WTC11 (cell line): ENCODE measurements at regions not wholly inside any gene's neighbourhood (a gene's known extent, or its start where the extent isn't known, plus 50 kb on each side); places are given as distances from the start of the nearest gene placed in this dataset.

Experiments
- ATAC-seq: fragments of 200-7000 bp; cut with Tn5 transposase; 2 replicates; pipeline ENCODE4 v1.10.0; 2021; ENCODE audit warnings: mild to moderate bottlenecking, moderate library complexity
- CTCF ChIA-PET: fragments of 300-600 bp; sonication (Branson Sonifier 250); formaldehyde crosslinking; loops from one replicate; lab custom pipeline; 2021; ENCODE audit warnings: antibody characterized with exemption; lab: Charles Lee
- POLR2A ChIA-PET: fragments of 350-600 bp; sonication (Branson Sonifier 250); formaldehyde crosslinking; loops from one replicate; lab custom pipeline; 2021; ENCODE audit warnings: antibody characterized with exemption; lab: Charles Lee
- DNase-seq: peaks from one replicate; pipeline ENCODE4 v3.0.0; 2021; ENCODE audit warnings: low spot score
- H3K27ac Mint-ChIP-seq: 2 replicates; pipeline ENCODE4 v1.8.0; 2021; ENCODE audit warnings: mixed read lengths
- H3K27me3 Mint-ChIP-seq: 2 replicates; pipeline ENCODE4 v1.8.0; 2021; ENCODE audit warnings: low read depth, mild to moderate bottlenecking, moderate library complexity, mixed read lengths
- H3K36me3 Mint-ChIP-seq: 2 replicates; pipeline ENCODE4 v1.8.0; 2021; ENCODE audit warnings: mixed read lengths
- H3K4me1 Mint-ChIP-seq: 2 replicates; pipeline ENCODE4 v1.8.0; 2022; ENCODE audit warnings: mixed read lengths
- H3K4me3 Mint-ChIP-seq: 2 replicates; pipeline ENCODE4 v1.8.0; 2021; ENCODE audit warnings: mild to moderate bottlenecking, moderate library complexity, mixed read lengths
- H3K9me3 Mint-ChIP-seq: 2 replicates; pipeline ENCODE4 v1.8.0; 2021; ENCODE audit warnings: mixed read lengths
- FOXP1 ChIP-seq: sonication (generic); formaldehyde crosslinking; IDR thresholded peaks from 2 replicates; pipeline ENCODE4 v1.8.0; 2022; ENCODE audit warnings: missing genetic modification reagents, mild to moderate bottlenecking, moderate library complexity, borderline replicate concordance
- GABPB1 ChIP-seq: sonication (generic); formaldehyde crosslinking; IDR thresholded peaks from 2 replicates; pipeline ENCODE4 v1.8.1; 2023; ENCODE audit warnings: mild to moderate bottlenecking, missing genetic modification reagents
- NR1H2 ChIP-seq: sonication (generic); formaldehyde crosslinking; IDR thresholded peaks from 2 replicates; pipeline ENCODE4 v1.9.0; 2021; ENCODE audit warnings: mild to moderate bottlenecking, moderate library complexity, missing genetic modification reagents
- RELA ChIP-seq: sonication (generic); formaldehyde crosslinking; IDR thresholded peaks from 2 replicates; pipeline ENCODE4 v1.8.1; 2022; ENCODE audit warnings: missing genetic modification reagents, mild to moderate bottlenecking, borderline replicate concordance
- SOX15 ChIP-seq: fragments of 250-450 bp; sonication (Bioruptor Pico); IDR thresholded peaks from 2 replicates; pipeline ENCODE4 v1.9.0; 2021; ENCODE audit warnings: mild to moderate bottlenecking
- ZBTB21 ChIP-seq: sonication (generic); formaldehyde crosslinking; IDR thresholded peaks from 2 replicates; pipeline ENCODE4 v1.8.1; 2023; ENCODE audit warnings: mild to moderate bottlenecking, missing genetic modification reagents, borderline replicate concordance
- ZNF416 ChIP-seq: fragments of 250-450 bp; sonication (Bioruptor Pico); IDR thresholded peaks from 2 replicates; pipeline ENCODE4 v1.9.0; 2021; ENCODE audit warnings: mild to moderate bottlenecking, inconsistent platforms
- TF ChIP-seq, protein P1 (sequence below): sonication (generic); formaldehyde crosslinking; IDR thresholded peaks from 2 replicates; pipeline ENCODE4 v1.8.1; 2023; ENCODE audit warnings: mild to moderate bottlenecking, missing genetic modification reagents, borderline replicate concordance
- TF ChIP-seq, protein P2 (sequence below): fragments of 250-450 bp; sonication (Bioruptor Pico); IDR thresholded peaks from 2 replicates; pipeline ENCODE4 v2.1.2; 2022; ENCODE audit warnings: mild to moderate bottlenecking, moderate library complexity
- TF ChIP-seq, protein P3 (sequence below): fragments of 250-450 bp; sonication (Bioruptor Pico); conservative IDR thresholded peaks from 2 replicates; pipeline ENCODE4 v1.9.0; 2021; ENCODE audit warnings: mild to moderate bottlenecking
- TF ChIP-seq, protein P4 (sequence below): sonication (generic); formaldehyde crosslinking; IDR thresholded peaks from 2 replicates; pipeline ENCODE4 v1.8.1; 2023; ENCODE audit warnings: mild to moderate bottlenecking, missing genetic modification reagents, moderate library complexity
- TF ChIP-seq, protein P5 (sequence below): sonication (generic); formaldehyde crosslinking; conservative IDR thresholded peaks from 2 replicates; pipeline ENCODE4 v1.8.1; 2022; ENCODE audit warnings: mild to moderate bottlenecking, missing genetic modification reagents
- TF ChIP-seq, protein P6 (sequence below): sonication (generic); formaldehyde crosslinking; IDR thresholded peaks from 2 replicates; pipeline ENCODE4 v1.8.0; 2023; ENCODE audit warnings: missing genetic modification reagents

DNA sequence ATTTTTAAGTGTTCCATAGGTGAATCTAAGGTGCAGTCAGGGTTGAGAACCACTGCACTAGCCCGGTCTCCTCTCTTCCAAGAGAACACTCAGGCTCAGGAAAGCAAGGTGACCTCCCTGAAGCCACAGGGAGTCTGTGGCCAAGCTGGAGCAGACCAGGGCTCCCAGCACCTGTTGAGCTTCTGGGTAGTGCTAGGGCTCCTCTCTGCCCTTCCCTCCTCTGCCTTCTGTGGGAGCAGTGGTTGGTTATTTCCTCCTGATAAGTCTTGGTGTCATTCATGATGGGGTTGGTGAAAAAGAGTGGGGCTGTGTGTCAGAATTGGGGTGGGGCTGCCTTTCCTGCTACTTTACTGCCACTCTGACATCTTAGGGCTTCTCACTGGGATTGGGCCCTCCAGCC, 163.1 kb upstream of the UMPS start:
- no peak overlapping the region for H3K27ac Mint-ChIP-seq
- H3K9me3 Mint-ChIP-seq, result no peaks in the 10 kb centered on the region
- no peak for TF ChIP-seq GABPB1 (CRISPR knock-in tag)
- TF ChIP-seq, protein P1, sequence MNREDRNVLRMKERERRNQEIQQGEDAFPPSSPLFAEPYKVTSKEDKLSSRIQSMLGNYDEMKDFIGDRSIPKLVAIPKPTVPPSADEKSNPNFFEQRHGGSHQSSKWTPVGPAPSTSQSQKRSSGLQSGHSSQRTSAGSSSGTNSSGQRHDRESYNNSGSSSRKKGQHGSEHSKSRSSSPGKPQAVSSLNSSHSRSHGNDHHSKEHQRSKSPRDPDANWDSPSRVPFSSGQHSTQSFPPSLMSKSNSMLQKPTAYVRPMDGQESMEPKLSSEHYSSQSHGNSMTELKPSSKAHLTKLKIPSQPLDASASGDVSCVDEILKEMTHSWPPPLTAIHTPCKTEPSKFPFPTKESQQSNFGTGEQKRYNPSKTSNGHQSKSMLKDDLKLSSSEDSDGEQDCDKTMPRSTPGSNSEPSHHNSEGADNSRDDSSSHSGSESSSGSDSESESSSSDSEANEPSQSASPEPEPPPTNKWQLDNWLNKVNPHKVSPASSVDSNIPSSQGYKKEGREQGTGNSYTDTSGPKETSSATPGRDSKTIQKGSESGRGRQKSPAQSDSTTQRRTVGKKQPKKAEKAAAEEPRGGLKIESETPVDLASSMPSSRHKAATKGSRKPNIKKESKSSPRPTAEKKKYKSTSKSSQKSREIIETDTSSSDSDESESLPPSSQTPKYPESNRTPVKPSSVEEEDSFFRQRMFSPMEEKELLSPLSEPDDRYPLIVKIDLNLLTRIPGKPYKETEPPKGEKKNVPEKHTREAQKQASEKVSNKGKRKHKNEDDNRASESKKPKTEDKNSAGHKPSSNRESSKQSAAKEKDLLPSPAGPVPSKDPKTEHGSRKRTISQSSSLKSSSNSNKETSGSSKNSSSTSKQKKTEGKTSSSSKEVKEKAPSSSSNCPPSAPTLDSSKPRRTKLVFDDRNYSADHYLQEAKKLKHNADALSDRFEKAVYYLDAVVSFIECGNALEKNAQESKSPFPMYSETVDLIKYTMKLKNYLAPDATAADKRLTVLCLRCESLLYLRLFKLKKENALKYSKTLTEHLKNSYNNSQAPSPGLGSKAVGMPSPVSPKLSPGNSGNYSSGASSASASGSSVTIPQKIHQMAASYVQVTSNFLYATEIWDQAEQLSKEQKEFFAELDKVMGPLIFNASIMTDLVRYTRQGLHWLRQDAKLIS (CRISPR knock-in tag), result no peak
- TF ChIP-seq, protein P2, sequence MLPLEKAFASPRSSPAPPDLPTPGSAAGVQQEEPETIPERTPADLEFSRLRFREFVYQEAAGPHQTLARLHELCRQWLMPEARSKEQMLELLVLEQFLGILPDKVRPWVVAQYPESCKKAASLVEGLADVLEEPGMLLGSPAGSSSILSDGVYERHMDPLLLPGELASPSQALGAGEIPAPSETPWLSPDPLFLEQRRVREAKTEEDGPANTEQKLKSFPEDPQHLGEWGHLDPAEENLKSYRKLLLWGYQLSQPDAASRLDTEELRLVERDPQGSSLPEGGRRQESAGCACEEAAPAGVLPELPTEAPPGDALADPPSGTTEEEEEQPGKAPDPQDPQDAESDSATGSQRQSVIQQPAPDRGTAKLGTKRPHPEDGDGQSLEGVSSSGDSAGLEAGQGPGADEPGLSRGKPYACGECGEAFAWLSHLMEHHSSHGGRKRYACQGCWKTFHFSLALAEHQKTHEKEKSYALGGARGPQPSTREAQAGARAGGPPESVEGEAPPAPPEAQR (CRISPR knock-in tag), result no peak
- TF ChIP-seq, protein P3, sequence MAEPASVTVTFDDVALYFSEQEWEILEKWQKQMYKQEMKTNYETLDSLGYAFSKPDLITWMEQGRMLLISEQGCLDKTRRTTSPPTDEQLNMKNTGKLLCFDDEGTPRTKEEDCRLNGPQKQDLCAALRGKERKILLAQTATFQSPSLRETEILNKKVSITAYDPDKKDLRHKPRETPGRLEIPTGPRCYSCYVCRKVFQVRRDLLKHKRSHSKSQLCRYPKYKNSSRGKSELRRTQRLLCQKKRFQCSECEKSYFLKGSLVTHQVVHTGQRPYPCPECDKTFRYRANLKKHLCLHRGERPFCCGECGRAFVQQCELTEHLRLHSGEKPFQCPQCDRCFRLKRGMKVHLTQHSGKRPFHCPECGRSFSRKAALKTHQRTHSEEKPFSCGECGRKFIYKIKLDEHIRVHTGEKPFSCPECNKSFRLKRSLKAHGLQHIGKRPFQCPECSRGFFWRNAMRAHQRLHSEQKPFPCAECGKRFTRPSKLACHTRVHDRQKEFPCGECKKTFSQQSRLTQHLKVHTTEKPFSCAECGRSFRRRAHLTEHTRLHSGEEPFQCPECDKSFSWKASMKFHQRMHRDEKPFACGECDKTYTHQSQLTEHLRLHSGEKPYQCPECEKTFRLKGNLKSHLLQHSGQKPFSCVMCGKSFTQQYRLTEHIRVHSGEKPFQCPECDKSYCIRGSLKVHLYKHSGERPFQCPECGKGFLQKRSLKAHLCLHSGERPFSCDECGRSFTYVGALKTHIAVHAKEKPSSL (CRISPR knock-in tag), result no peak
- POLR2A ChIA-PET, result no interaction called here
- peaks cover 10% of the 10 kb centered on the region for H3K4me1 Mint-ChIP-seq
- no peaks in the 10 kb centered on the region for H3K27me3 Mint-ChIP-seq
- ATAC-seq (no peak), DNase-seq (no peak)
- no peak overlapping the region for H3K4me3 Mint-ChIP-seq
- no peaks in the 10 kb centered on the region for H3K36me3 Mint-ChIP-seq
- CTCF ChIA-PET, result interaction anchor here (5.2 kb wide), 1 partner anchor 122 kb away, joined by 89 read pairs; no protein-coding TSS in a partner anchor

DNA sequence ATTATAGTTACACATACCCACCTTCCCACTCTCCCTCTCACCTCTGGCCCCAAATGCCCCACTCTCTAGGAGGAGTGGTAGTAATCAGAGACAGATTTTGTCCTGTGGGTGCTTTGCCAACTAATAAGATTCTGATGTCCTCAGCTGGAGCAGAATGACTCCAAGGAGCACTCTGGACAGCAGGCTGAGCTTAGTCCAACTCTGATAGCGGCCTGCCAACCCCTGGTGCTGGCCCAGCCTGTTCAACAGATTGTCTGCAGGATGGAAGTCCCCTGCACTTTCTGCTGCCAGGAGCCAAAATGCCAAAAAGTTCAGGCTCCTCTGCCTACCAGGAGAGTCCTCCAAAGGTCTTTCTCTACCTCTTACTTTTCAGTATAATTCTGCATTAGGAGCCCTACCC, 160.5 kb upstream of the UMPS start:
- Mint-ChIP-seq H3K4me1 (peaks cover 9% of the 10 kb centered on the region), H3K27ac (no peak overlapping the region), H3K36me3 (no peaks in the 10 kb centered on the region), H3K4me3 (no peak overlapping the region), H3K27me3 (peaks cover 3% of the 10 kb centered on the region; the same call in 1 of the 2 replicates), H3K9me3 (no peaks in the 10 kb centered on the region)
- ChIA-PET CTCF (interaction anchor here (0.6 to 1.4 kb wide), 2 partner anchors 115 to 119 kb away, joined by 3 to 4 read pairs; no protein-coding TSS in a partner anchor), POLR2A (interaction anchor here (0.6 kb wide), 1 partner anchor 225 kb away, joined by 4 read pairs; no protein-coding TSS in a partner anchor)
- ATAC-seq (no peak), DNase-seq (no peak)
- TF ChIP-seq ZBTB21 (CRISPR knock-in tag) (no peak), NR1H2 (no peak)
- TF ChIP-seq, protein P4, sequence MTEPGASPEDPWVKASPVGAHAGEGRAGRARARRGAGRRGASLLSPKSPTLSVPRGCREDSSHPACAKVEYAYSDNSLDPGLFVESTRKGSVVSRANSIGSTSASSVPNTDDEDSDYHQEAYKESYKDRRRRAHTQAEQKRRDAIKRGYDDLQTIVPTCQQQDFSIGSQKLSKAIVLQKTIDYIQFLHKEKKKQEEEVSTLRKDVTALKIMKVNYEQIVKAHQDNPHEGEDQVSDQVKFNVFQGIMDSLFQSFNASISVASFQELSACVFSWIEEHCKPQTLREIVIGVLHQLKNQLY (CRISPR knock-in tag), result no peak

DNA sequence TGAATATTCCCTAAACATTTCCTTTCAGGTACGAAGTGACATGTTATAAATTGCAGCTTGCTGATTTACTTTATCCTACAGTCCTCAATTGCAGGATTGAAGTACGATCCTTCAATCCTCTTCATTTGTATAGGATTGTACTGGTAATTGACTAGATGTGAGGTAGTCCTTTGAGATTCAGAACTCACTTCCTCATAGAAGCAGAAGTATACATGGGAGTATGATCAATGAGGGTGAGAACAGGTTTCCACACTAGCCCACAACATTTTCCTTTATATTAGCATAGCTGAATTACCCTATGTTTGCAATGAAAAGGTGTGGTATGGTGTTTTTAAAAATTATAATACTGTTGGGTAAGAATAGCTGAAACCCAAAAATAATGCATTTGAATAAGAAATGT, 160.0 kb upstream of the UMPS start:
- no peak overlapping the region for H3K27ac Mint-ChIP-seq
- CTCF ChIA-PET, result interaction anchor here (0.8 to 1.4 kb wide), 2 partner anchors 15 to 119 kb away, joined by 3 to 4 read pairs; no protein-coding TSS in a partner anchor
- TF ChIP-seq FOXP1 (CRISPR knock-in tag) (no peak), SOX15 (CRISPR knock-in tag) (no peak), RELA (CRISPR knock-in tag) (no peak), ZNF416 (CRISPR knock-in tag) (no peak)
- TF ChIP-seq, protein P5, sequence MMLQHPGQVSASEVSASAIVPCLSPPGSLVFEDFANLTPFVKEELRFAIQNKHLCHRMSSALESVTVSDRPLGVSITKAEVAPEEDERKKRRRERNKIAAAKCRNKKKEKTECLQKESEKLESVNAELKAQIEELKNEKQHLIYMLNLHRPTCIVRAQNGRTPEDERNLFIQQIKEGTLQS, result no peak
- TF ChIP-seq, protein P6, sequence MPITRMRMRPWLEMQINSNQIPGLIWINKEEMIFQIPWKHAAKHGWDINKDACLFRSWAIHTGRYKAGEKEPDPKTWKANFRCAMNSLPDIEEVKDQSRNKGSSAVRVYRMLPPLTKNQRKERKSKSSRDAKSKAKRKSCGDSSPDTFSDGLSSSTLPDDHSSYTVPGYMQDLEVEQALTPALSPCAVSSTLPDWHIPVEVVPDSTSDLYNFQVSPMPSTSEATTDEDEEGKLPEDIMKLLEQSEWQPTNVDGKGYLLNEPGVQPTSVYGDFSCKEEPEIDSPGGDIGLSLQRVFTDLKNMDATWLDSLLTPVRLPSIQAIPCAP (CRISPR knock-in tag), result no peak
- TF ChIP-seq, protein P1 (CRISPR knock-in tag), result no peak
- TF ChIP-seq, protein P3 (CRISPR knock-in tag), result no peak

More for the DNA sequence above, 160.0 kb upstream of the UMPS start:
- no peaks in the 10 kb centered on the region for H3K36me3 Mint-ChIP-seq
- DNase-seq (no peak), ATAC-seq (no peak)
- POLR2A ChIA-PET, result interaction anchor here (0.6 kb wide), 1 partner anchor 225 kb away, joined by 4 read pairs; no protein-coding TSS in a partner anchor
- peaks cover 5% of the 10 kb centered on the region for H3K4me1 Mint-ChIP-seq
- peaks cover 3% of the 10 kb centered on the region; the same call in 1 of the 2 replicates for H3K27me3 Mint-ChIP-seq
- H3K4me3 Mint-ChIP-seq, result no peak overlapping the region
- no peaks in the 10 kb centered on the region for H3K9me3 Mint-ChIP-seq
